Spleen (tissue), 7 donors: ENCODE measurements at regions not wholly inside any gene's neighbourhood (a gene's known extent, or its start where the extent isn't known, plus 50 kb on each side); places are given as distances from the start of the nearest gene placed in this dataset.

Source experiments
- POLR2A ChIP-seq, 3 donors: fragments of 450-650 bp; IDR thresholded peaks; one replicate each; pipeline ENCODE4 v1.5.1; 2017; ENCODE audit warnings: antibody characterized with exemption in 3 of 3, mild to moderate bottlenecking in 1 of 3
- POLR2AphosphoS5 ChIP-seq, 3 donors: sonication (generic); formaldehyde crosslinking; IDR thresholded peaks; one replicate each; pipeline ENCODE4 v1.5.1; 2017; ENCODE audit warnings: antibody characterized with exemption in 3 of 3
- TF ChIP-seq, protein P1 (sequence below), 11 experiments: fragments of 200-600 bp in 7 of 11; fragments of 450-650 bp in 4 of 11; sonication (generic) in 4 of 11; IDR thresholded peaks in 8 of 11; conservative IDR thresholded peaks in 3 of 11; 1 replicate in 7 of 11; 2 replicates in 4 of 11; pipeline versions ENCODE4 v1.4.0 to v1.8.0; 2016 to 2021; ENCODE audit warnings: antibody characterized with exemption in 11 of 11, inconsistent platforms in 4 of 11, mild to moderate bottlenecking in 1 of 11
- donor health status: DM: no; HTN: no; CAD: no; lungs with moderate emphysema.
- donor health status: DM: no; HTN: no; CAD: no.
- donor health status: DM: no; HTN: no; CAD: no.

DNA sequence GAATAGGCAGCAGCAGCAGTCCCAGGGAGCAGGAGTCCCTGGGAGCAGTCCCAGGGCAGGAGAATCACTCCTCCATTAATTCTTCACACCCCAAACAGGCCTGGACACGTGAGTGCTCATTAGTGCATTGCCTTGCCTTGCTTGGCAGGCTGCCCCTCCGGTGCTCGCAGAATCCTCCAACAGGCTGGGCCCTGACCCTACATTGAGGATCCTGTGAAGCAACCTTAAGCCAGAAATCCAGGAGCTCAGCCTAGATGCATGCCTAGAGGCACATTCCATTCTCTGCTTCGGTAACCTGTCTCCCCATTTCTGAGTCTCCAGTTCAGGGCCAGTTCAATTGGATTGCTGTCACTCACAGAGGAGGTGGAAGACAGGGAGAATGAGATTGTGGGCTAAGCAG is 97.4 kb upstream of the LRATD1 start:
- TF ChIP-seq, protein P1, sequence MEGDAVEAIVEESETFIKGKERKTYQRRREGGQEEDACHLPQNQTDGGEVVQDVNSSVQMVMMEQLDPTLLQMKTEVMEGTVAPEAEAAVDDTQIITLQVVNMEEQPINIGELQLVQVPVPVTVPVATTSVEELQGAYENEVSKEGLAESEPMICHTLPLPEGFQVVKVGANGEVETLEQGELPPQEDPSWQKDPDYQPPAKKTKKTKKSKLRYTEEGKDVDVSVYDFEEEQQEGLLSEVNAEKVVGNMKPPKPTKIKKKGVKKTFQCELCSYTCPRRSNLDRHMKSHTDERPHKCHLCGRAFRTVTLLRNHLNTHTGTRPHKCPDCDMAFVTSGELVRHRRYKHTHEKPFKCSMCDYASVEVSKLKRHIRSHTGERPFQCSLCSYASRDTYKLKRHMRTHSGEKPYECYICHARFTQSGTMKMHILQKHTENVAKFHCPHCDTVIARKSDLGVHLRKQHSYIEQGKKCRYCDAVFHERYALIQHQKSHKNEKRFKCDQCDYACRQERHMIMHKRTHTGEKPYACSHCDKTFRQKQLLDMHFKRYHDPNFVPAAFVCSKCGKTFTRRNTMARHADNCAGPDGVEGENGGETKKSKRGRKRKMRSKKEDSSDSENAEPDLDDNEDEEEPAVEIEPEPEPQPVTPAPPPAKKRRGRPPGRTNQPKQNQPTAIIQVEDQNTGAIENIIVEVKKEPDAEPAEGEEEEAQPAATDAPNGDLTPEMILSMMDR (IDR thresholded peaks at IDR 0.05 in 8 of 11, conservative IDR thresholded peaks at IDR 0.05 in 3 of 11), result no peak
- TF ChIP-seq POLR2AphosphoS5 (IDR thresholded peaks at IDR 0.05) (no peak), POLR2A (IDR thresholded peaks at IDR 0.05) (no peak)
